ENCODE measurements at regions not wholly inside any gene's neighbourhood (a gene's known extent, or its start where the extent isn't known, plus 50 kb on each side); places are given as distances from the start of the nearest gene placed in this dataset.

- no peak for TF ChIP-seq HDAC2 (IDR thresholded peaks at IDR 0.05)
- no peak for TF ChIP-seq RFX5 (IDR thresholded peaks at IDR 0.05)
- TF ChIP-seq HOXA7 (CRISPR knock-in tag; IDR thresholded peaks at IDR 0.05): no peak
- no peak for TF ChIP-seq EP300 (IDR thresholded peaks at IDR 0.05)
Measured at GRCh38 chr4:164701665-164702064, 52.3 kb upstream of the SMIM31 start.

Data from A549 (cell line).